GM03348 (cell line): ENCODE measurements at regions not wholly inside any gene's neighbourhood (a gene's known extent, or its start where the extent isn't known, plus 50 kb on each side); places are given as distances from the start of the nearest gene placed in this dataset.
"Not testable (repeated sequence)": the region's sequence is repeated elsewhere in the genome, so short reads cannot be mapped to it uniquely, and the experiment has no call there.

Source experiments
- DNase-seq: peaks from one replicate; pipeline ENCODE4 v3.0.0; 2012; ENCODE audit warnings: low spot score

GRCh38 chr2:124967325-124967724 is 942.2 kb downstream of the CNTNAP5 start:
- DNase-seq, result no peak

GRCh38 chr2:124970030-124970429 is 944.9 kb downstream of the CNTNAP5 start:
- no peak for DNase-seq

- no peak for DNase-seq
Observed at GRCh38 chr2:124973396-124973795, 948.3 kb downstream of the CNTNAP5 start.

- no peak for DNase-seq
Observed at GRCh38 chr2:124975224-124975623, 950.1 kb downstream of the CNTNAP5 start.

- no peak for DNase-seq
Observed at GRCh38 chr2:124975648-124976047, 950.6 kb downstream of the CNTNAP5 start.

- DNase-seq, result no peak
Observed at GRCh38 chr2:124978597-124978996, 953.5 kb downstream of the CNTNAP5 start.

- DNase-seq, result no peak
Observed at GRCh38 chr2:124983595-124983994, 958.5 kb downstream of the CNTNAP5 start.

GRCh38 chr2:124985270-124985669 is 960.2 kb downstream of the CNTNAP5 start:
- no peak for DNase-seq

GRCh38 chr2:124986136-124986535 is 961.0 kb downstream of the CNTNAP5 start:
- DNase-seq, result no peak

- not testable (repeated sequence) for DNase-seq
Observed at GRCh38 chr2:124986870-124987269, 961.8 kb downstream of the CNTNAP5 start.

GRCh38 chr2:124987436-124987835 is 962.3 kb downstream of the CNTNAP5 start:
- not testable (repeated sequence) for DNase-seq

GRCh38 chr2:124988111-124988510 is 963.0 kb downstream of the CNTNAP5 start:
- no peak for DNase-seq

GRCh38 chr2:124988794-124989193 is 963.7 kb downstream of the CNTNAP5 start:
- no peak for DNase-seq

GRCh38 chr2:124993809-124994208 is 968.7 kb downstream of the CNTNAP5 start:
- DNase-seq, result no peak

- DNase-seq, result no peak
Observed at GRCh38 chr2:124995185-124995912, 970.3 kb downstream of the CNTNAP5 start.

GRCh38 chr2:124996406-124996805 is 971.3 kb downstream of the CNTNAP5 start:
- no peak for DNase-seq

GRCh38 chr2:124999906-125000305 is 974.8 kb downstream of the CNTNAP5 start:
- DNase-seq, result no peak

- DNase-seq, result no peak
Observed at GRCh38 chr2:125004106-125004800, 979.2 kb downstream of the CNTNAP5 start.

- no peak for DNase-seq
Observed at GRCh38 chr2:125006676-125007075, 981.6 kb downstream of the CNTNAP5 start.

- DNase-seq, result not testable (repeated sequence)
Observed at GRCh38 chr2:125028721-125029120, 1003.6 kb downstream of the CNTNAP5 start.

GRCh38 chr2:125033871-125034270 is 1008.8 kb downstream of the CNTNAP5 start:
- DNase-seq, result no peak

GRCh38 chr2:125037135-125037653 is 1012.1 kb downstream of the CNTNAP5 start:
- DNase-seq, result no peak

- no peak for DNase-seq
Observed at GRCh38 chr2:125041846-125042245, 1016.8 kb downstream of the CNTNAP5 start.
